GM23338 (cell line): ENCODE measurements at regions not wholly inside any gene's neighbourhood (a gene's known extent, or its start where the extent isn't known, plus 50 kb on each side); places are given as distances from the start of the nearest gene placed in this dataset.

Experiments
- ATAC-seq: fragments of 200-7000 bp; cut with Tn5 transposase; 3 replicates; pipeline ENCODE4 v1.9.1; 2020
- DNase-seq: peaks from one replicate; pipeline ENCODE4 v3.0.0-alpha.2; 2015; ENCODE audit warnings: low spot score
- H2AFZ ChIP-seq: fragments of 200-600 bp; sonication (generic); 2 replicates; pipeline ENCODE4 v1.8.0; 2016; ENCODE audit warnings: antibody characterized with exemption, mild to moderate bottlenecking, moderate library complexity
- H3F3A ChIP-seq: fragments of 200-600 bp; sonication (generic); replicated peaks from 2 replicates; pipeline ENCODE4 v1.8.0; 2017; ENCODE audit warnings: antibody characterized with exemption, mixed run types, low read depth
- H3K27ac ChIP-seq: fragments of 200-600 bp; sonication (generic); 2 replicates; pipeline ENCODE4 v1.6.1; 2016; ENCODE audit warnings: low read depth
- H3K27me3 ChIP-seq: fragments of 200-600 bp; sonication (generic); 2 replicates; pipeline ENCODE4 v1.8.0; 2016; ENCODE audit warnings: mild to moderate bottlenecking, mixed run types, moderate library complexity; ENCODE audit not compliant: insufficient read depth
- H3K36me3 ChIP-seq: fragments of 200-600 bp; sonication (generic); 2 replicates; pipeline ENCODE4 v1.8.0; 2016; ENCODE audit warnings: mild to moderate bottlenecking; ENCODE audit not compliant: insufficient read depth
- H3K4me1 ChIP-seq: fragments of 200-600 bp; sonication (generic); 2 replicates; pipeline ENCODE4 v1.8.0; 2016; ENCODE audit warnings: mild to moderate bottlenecking, moderate library complexity; ENCODE audit not compliant: insufficient read depth
- H3K4me2 ChIP-seq: fragments of 200-600 bp; sonication (generic); 2 replicates; pipeline ENCODE4 v1.7.1; 2017; ENCODE audit warnings: mixed run types
- H3K4me3 ChIP-seq: fragments of 200-600 bp; sonication (generic); 2 replicates; pipeline ENCODE4 v1.6.1; 2016; ENCODE audit warnings: mixed run types
- H3K79me2 ChIP-seq: fragments of 200-600 bp; sonication (generic); replicated peaks from 2 replicates; pipeline ENCODE4 v1.8.0; 2017; ENCODE audit warnings: mild to moderate bottlenecking; ENCODE audit not compliant: insufficient read depth
- H3K9me2 ChIP-seq: fragments of 200-600 bp; sonication (generic); 2 replicates; pipeline ENCODE4 v1.8.0; 2017; ENCODE audit not compliant: insufficient read depth
- H4K20me1 ChIP-seq: fragments of 200-600 bp; sonication (generic); replicated peaks from 2 replicates; pipeline ENCODE4 v1.8.0; 2017; ENCODE audit warnings: mild to moderate bottlenecking; ENCODE audit not compliant: insufficient read depth
- H3K27ac Mint-ChIP-seq: 2 replicates; pipeline ENCODE4 v1.8.0; 2020; ENCODE audit warnings: inconsistent platforms, mild to moderate bottlenecking, moderate library complexity, mixed read lengths
- H3K27me3 Mint-ChIP-seq: 3 replicates; pipeline ENCODE4 v1.8.0; 2022; ENCODE audit warnings: low read depth, mild to moderate bottlenecking, moderate library complexity, mixed read lengths, inconsistent platforms; ENCODE audit not compliant: insufficient read depth, poor library complexity
- H3K36me3 Mint-ChIP-seq: 3 replicates; pipeline ENCODE4 v1.8.0; 2021; ENCODE audit warnings: low read depth, mild to moderate bottlenecking, inconsistent platforms, moderate library complexity, mixed read lengths
- H3K4me1 Mint-ChIP-seq: 3 replicates; pipeline ENCODE4 v1.8.0; 2020; ENCODE audit warnings: mild to moderate bottlenecking, inconsistent platforms, mixed read lengths
- H3K4me3 Mint-ChIP-seq: 3 replicates; pipeline ENCODE4 v1.8.0; 2021; ENCODE audit warnings: moderate library complexity, mild to moderate bottlenecking, inconsistent platforms, mixed read lengths
- H3K9me3 Mint-ChIP-seq: 3 replicates; pipeline ENCODE4 v1.8.0; 2020; ENCODE audit warnings: moderate library complexity, mild to moderate bottlenecking, inconsistent platforms, mixed read lengths
- CTCF ChIP-seq, 2 experiments: fragments of 200-600 bp in 1 of 2; sonication (generic) in 1 of 2; conservative IDR thresholded peaks; 2 replicates each; pipeline versions ENCODE4 v1.5.1 to v1.6.1; 2016 to 2017; ENCODE audit warnings: antibody characterized with exemption in 2 of 2, low read depth in 2 of 2, mild to moderate bottlenecking in 2 of 2, moderate library complexity in 1 of 2
- JUNB ChIP-seq: IDR thresholded peaks from one replicate; pipeline ENCODE4 v1.6.1; 2016; ENCODE audit warnings: antibody characterized with exemption; ENCODE audit not compliant: unreplicated experiment
- NANOG ChIP-seq: IDR thresholded peaks from 2 replicates; pipeline ENCODE4 v1.6.1; 2016; ENCODE audit warnings: antibody characterized with exemption, borderline replicate concordance
- POLR2AphosphoS5 ChIP-seq: IDR thresholded peaks from 2 replicates; pipeline ENCODE4 v1.6.1; 2016; ENCODE audit warnings: antibody characterized with exemption, low read depth
- ZNF462 ChIP-seq: fragments of 250-450 bp; sonication (Bioruptor Pico); IDR thresholded peaks from 2 replicates; pipeline ENCODE4 v1.5.0; 2020; ENCODE audit warnings: mild to moderate bottlenecking, moderate library complexity
- TF ChIP-seq, protein P1 (sequence below): IDR thresholded peaks from one replicate; pipeline ENCODE4 v1.6.1; 2018; ENCODE audit warnings: antibody characterized with exemption; ENCODE audit not compliant: unreplicated experiment

DNA sequence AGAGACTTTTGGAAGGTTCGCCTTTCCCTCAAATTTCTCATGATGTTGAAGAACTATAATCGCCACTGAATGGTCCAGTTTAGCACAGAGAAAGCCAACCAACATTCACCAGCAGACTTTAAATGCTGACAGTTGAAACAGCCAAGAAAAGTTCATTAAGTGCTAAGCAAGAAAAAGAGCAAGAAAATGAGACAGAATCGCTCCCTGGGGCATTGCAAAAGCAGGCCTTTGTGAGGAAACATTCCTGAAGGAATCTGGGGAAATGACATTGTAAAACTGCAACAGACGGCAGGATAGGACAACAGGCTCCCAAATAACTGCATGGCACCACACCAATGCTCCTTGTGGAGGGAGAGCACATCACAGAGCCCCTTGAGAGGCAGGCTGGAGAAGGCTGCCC is 269.3 kb upstream of the ID2 start (continued):
- TF ChIP-seq CTCF (conservative IDR thresholded peaks at IDR 0.05; ENCODE audit: low read depth in 2 of 2): no peak
- TF ChIP-seq POLR2AphosphoS5: no peak
- TF ChIP-seq, protein P1, sequence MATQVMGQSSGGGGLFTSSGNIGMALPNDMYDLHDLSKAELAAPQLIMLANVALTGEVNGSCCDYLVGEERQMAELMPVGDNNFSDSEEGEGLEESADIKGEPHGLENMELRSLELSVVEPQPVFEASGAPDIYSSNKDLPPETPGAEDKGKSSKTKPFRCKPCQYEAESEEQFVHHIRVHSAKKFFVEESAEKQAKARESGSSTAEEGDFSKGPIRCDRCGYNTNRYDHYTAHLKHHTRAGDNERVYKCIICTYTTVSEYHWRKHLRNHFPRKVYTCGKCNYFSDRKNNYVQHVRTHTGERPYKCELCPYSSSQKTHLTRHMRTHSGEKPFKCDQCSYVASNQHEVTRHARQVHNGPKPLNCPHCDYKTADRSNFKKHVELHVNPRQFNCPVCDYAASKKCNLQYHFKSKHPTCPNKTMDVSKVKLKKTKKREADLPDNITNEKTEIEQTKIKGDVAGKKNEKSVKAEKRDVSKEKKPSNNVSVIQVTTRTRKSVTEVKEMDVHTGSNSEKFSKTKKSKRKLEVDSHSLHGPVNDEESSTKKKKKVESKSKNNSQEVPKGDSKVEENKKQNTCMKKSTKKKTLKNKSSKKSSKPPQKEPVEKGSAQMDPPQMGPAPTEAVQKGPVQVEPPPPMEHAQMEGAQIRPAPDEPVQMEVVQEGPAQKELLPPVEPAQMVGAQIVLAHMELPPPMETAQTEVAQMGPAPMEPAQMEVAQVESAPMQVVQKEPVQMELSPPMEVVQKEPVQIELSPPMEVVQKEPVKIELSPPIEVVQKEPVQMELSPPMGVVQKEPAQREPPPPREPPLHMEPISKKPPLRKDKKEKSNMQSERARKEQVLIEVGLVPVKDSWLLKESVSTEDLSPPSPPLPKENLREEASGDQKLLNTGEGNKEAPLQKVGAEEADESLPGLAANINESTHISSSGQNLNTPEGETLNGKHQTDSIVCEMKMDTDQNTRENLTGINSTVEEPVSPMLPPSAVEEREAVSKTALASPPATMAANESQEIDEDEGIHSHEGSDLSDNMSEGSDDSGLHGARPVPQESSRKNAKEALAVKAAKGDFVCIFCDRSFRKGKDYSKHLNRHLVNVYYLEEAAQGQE: no peak

DNA sequence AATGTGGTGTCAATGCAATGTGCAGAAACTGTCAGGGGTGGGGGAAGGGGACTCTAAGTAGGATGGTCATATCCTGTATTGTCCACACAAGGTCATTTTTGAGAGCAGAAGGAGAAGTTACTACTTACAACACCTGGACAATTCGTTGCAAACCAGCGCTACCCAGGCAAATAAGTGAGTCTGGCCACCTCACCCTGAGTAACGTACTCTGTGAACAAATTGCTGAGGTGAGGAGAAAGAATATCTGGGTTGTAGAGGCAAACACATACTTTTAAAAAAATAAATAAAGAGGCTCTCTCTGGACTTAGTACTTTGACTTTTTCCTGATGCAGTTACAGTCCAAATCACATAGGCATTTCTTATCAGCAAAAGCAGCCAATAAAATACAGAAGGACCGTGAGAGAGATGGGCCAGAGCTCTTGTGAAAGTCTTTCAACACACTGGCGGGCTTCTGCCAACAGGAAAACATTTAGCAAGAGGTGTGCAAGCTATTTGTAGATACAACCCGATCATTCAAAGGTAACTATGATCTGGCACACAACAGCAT is 268.2 kb upstream of the ID2 start:
- DNase-seq: no peak
- Mint-ChIP-seq H3K9me3 (no peaks in the 10 kb centered on the region), H3K4me1 (peaks cover 7% of the 10 kb centered on the region; the same call in 2 of the 3 replicates), H3K4me3 (no peak overlapping the region), H3K36me3 (no peaks in the 10 kb centered on the region), H3K27me3 (peaks cover 1% of the 10 kb centered on the region), H3K27ac (no peak overlapping the region)
- no peaks in the 10 kb centered on the region for H3K27me3 ChIP-seq
- H3K4me1 ChIP-seq: no peaks in the 10 kb centered on the region
- H3K79me2 ChIP-seq: no peaks in the 10 kb centered on the region
- H3K27ac ChIP-seq: no peak overlapping the region
- no peak overlapping the region for H3K4me2 ChIP-seq
- no peaks in the 10 kb centered on the region for H3F3A ChIP-seq
- H3K36me3 ChIP-seq: no peaks in the 10 kb centered on the region
- ATAC-seq: no peak
- H2AFZ ChIP-seq: no peak overlapping the region
- H3K9me2 ChIP-seq: peaks cover 11% of the 10 kb centered on the region; the same call in 1 of the 2 replicates
- H4K20me1 ChIP-seq: no peaks in the 10 kb centered on the region
- no peak overlapping the region for H3K4me3 ChIP-seq
- TF ChIP-seq JUNB (no peak), ZNF462 (CRISPR knock-in tag) (no peak), CTCF (conservative IDR thresholded peaks at IDR 0.05; ENCODE audit: low read depth in 2 of 2) (no peak), NANOG (no peak)
- TF ChIP-seq, protein P1: no peak
